SK-N-SH treated with all-trans-retinoic acid at 6 μM for 48 hours (cell line): ENCODE measurements at regions not wholly inside any gene's neighbourhood (a gene's known extent, or its start where the extent isn't known, plus 50 kb on each side); places are given as distances from the start of the nearest gene placed in this dataset.

ENCODE experiments used
- ARNTL ChIP-seq: fragments of 450-650 bp; formaldehyde crosslinking; IDR thresholded peaks from 2 replicates; pipeline ENCODE4 v1.5.0; 2020; ENCODE audit warnings: low read depth, mild to moderate bottlenecking, moderate library complexity, borderline replicate concordance
- BACH2 ChIP-seq: fragments of 250-450 bp; sonication (Bioruptor Pico); IDR thresholded peaks from 2 replicates; pipeline ENCODE4 v1.9.0; 2021; ENCODE audit warnings: mild to moderate bottlenecking, borderline replicate concordance
- CSDC2 ChIP-seq: fragments of 250-450 bp; sonication (Bioruptor Pico); IDR thresholded peaks from 2 replicates; pipeline ENCODE4 v1.5.0; 2020; ENCODE audit warnings: mild to moderate bottlenecking, moderate library complexity
- ESRRG ChIP-seq: fragments of 250-450 bp; sonication (Bioruptor Pico); IDR thresholded peaks from 2 replicates; pipeline ENCODE4 v1.6.1; 2021; ENCODE audit warnings: mild to moderate bottlenecking
- ISL1 ChIP-seq: fragments of 250-450 bp; sonication (Bioruptor Pico); IDR thresholded peaks from 2 replicates; pipeline ENCODE4 v2.1.2; 2022; ENCODE audit warnings: mild to moderate bottlenecking, moderate library complexity
- SNAI2 ChIP-seq: fragments of 250-450 bp; sonication (Bioruptor Pico); IDR thresholded peaks from 2 replicates; pipeline ENCODE4 v1.5.0; 2020; ENCODE audit warnings: mild to moderate bottlenecking, moderate library complexity
- TCF4 ChIP-seq: fragments of 250-450 bp; sonication (Bioruptor Pico); IDR thresholded peaks from 2 replicates; pipeline ENCODE4 v1.8.0; 2021; ENCODE audit warnings: mild to moderate bottlenecking, moderate library complexity, borderline replicate concordance
- ZC3H10 ChIP-seq: fragments of 250-450 bp; sonication (Bioruptor Pico); IDR thresholded peaks from 2 replicates; pipeline ENCODE4 v1.5.1; 2021; ENCODE audit warnings: mild to moderate bottlenecking, moderate library complexity
- ZFP3 ChIP-seq: fragments of 250-450 bp; sonication (Bioruptor Pico); IDR thresholded peaks from 2 replicates; pipeline ENCODE4 v1.5.0; 2020; ENCODE audit warnings: mild to moderate bottlenecking, moderate library complexity
- ZFP30 ChIP-seq: fragments of 450-650 bp; formaldehyde crosslinking; IDR thresholded peaks from 2 replicates; pipeline ENCODE4 v1.5.0; 2022; ENCODE audit warnings: mild to moderate bottlenecking, moderate library complexity
- ZNF565 ChIP-seq: fragments of 450-650 bp; formaldehyde crosslinking; conservative IDR thresholded peaks from 2 replicates; pipeline ENCODE4 v1.5.0; 2020; ENCODE audit warnings: low read depth, mild to moderate bottlenecking, moderate library complexity
- TF ChIP-seq, protein P1 (sequence below): fragments of 250-450 bp; sonication (Bioruptor Pico); IDR thresholded peaks from 2 replicates; pipeline ENCODE4 v1.5.1; 2020; ENCODE audit warnings: low read depth, mild to moderate bottlenecking, moderate library complexity
- TF ChIP-seq, protein P2 (sequence below): fragments of 250-450 bp; sonication (Bioruptor Pico); IDR thresholded peaks from 2 replicates; pipeline ENCODE4 v1.8.0; 2021; ENCODE audit warnings: low read depth, mild to moderate bottlenecking, moderate library complexity, borderline replicate concordance
- TF ChIP-seq, protein P3 (sequence below): fragments of 250-450 bp; sonication (Bioruptor Pico); IDR thresholded peaks from 2 replicates; pipeline ENCODE4 v1.8.0; 2020; ENCODE audit warnings: mild to moderate bottlenecking, moderate library complexity, borderline replicate concordance

DNA sequence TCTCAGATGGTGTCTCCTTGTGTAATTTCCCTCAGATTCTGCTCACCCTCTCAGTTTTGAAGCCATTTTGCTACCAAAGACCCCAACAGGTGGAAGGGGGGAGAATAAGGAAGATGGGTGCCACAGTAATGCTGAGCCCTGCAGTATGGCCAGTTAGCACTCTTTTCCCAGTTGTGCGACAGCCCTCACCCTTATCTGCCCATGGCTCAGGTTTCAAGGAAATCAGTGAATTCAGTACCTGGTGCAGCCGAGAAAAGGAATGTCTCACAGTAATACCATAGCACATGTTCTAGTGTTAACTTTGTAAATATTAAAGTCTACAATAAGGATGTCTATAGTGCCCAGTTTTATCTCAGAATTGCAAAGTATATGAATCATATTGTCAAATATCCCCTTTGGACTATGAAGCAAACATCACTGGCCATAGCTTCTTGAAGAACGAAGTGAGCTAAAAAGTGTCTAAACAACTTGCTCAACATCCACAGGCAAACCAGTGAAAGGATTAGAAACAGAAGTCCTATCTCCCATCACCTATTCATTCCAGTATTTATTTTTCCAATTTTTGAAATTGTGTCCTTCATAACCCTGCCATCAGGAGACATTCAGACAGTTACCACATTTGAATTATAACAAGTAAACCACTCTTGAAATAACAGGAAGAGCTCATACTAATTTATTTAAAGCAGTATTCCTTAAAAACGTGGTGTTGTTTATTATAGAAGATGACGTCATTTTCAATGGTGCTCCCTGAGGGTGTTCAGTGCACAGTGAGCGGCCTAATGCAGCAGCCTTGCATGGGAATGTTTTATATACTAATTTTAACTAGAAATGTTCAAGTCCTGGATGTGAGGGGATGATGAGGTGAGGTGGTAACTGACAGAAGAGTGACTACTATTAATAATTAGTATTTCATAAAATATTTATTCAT is 366.2 kb downstream of the TFAP2A start:
- TF ChIP-seq ZFP30 (CRISPR knock-in tag) (no peak), ZFP3 (no peak), ISL1 (CRISPR knock-in tag) (no peak), SNAI2 (no peak), ESRRG (CRISPR knock-in tag) (no peak), CSDC2 (CRISPR knock-in tag) (no peak), BACH2 (CRISPR knock-in tag) (no peak), ZC3H10 (CRISPR knock-in tag) (no peak), TCF4 (CRISPR knock-in tag) (no peak), ARNTL (CRISPR knock-in tag) (no peak), ZNF565 (CRISPR knock-in tag) (no peak)
- TF ChIP-seq, protein P1, sequence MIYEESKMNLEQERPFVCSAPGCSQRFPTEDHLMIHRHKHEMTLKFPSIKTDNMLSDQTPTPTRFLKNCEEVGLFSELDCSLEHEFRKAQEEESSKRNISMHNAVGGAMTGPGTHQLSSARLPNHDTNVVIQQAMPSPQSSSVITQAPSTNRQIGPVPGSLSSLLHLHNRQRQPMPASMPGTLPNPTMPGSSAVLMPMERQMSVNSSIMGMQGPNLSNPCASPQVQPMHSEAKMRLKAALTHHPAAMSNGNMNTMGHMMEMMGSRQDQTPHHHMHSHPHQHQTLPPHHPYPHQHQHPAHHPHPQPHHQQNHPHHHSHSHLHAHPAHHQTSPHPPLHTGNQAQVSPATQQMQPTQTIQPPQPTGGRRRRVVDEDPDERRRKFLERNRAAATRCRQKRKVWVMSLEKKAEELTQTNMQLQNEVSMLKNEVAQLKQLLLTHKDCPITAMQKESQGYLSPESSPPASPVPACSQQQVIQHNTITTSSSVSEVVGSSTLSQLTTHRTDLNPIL (CRISPR knock-in tag), result no peak
- TF ChIP-seq, protein P2, sequence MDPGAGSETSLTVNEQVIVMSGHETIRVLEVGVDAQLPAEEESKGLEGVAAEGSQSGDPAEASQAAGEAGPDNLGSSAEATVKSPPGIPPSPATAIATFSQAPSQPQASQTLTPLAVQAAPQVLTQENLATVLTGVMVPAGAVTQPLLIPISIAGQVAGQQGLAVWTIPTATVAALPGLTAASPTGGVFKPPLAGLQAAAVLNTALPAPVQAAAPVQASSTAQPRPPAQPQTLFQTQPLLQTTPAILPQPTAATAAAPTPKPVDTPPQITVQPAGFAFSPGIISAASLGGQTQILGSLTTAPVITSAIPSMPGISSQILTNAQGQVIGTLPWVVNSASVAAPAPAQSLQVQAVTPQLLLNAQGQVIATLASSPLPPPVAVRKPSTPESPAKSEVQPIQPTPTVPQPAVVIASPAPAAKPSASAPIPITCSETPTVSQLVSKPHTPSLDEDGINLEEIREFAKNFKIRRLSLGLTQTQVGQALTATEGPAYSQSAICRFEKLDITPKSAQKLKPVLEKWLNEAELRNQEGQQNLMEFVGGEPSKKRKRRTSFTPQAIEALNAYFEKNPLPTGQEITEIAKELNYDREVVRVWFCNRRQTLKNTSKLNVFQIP (CRISPR knock-in tag), result no peak
- TF ChIP-seq, protein P3, sequence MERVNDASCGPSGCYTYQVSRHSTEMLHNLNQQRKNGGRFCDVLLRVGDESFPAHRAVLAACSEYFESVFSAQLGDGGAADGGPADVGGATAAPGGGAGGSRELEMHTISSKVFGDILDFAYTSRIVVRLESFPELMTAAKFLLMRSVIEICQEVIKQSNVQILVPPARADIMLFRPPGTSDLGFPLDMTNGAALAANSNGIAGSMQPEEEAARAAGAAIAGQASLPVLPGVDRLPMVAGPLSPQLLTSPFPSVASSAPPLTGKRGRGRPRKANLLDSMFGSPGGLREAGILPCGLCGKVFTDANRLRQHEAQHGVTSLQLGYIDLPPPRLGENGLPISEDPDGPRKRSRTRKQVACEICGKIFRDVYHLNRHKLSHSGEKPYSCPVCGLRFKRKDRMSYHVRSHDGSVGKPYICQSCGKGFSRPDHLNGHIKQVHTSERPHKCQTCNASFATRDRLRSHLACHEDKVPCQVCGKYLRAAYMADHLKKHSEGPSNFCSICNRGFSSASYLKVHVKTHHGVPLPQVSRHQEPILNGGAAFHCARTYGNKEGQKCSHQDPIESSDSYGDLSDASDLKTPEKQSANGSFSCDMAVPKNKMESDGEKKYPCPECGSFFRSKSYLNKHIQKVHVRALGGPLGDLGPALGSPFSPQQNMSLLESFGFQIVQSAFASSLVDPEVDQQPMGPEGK (CRISPR knock-in tag), result no peak
